ENCODE measurements at regions not wholly inside any gene's neighbourhood (a gene's known extent, or its start where the extent isn't known, plus 50 kb on each side); places are given as distances from the start of the nearest gene placed in this dataset.

DNA sequence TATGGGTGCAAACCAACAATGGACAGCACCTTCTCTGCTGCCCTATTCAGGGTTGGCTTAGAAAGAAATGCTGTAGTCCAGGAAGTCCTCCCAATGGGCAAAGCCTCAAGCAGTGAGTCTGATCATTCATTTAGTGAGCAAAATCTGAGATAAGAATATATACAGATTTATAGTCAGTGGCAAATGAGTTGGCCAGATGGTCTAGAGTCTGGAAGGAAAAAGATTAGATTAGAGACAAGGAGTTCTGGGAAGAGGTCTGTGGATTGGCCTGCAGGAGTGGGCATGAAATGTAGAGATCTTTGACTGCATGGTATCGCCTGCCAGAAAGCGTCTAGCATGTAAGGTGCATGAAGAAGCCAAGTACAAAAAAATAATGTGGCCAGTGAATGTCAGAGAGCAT lies 201.9 kb upstream of the PTER start:
- Histone ChIP-seq H3K27ac (ENCODE audit: insufficient read depth, low read depth, low read length) (no peak overlapping the region), H3K9me1 (replicated peaks; ENCODE audit: control insufficient read depth, extremely low read depth, insufficient read depth, low read length) (no peaks in the 10 kb centered on the region), H3K4me3 (replicated peaks in 1 of 3; ENCODE audit: insufficient read depth in 1 of 3, low read depth in 1 of 3, low read length in 3 of 3) (no peak overlapping the region), H3K79me2 (ENCODE audit: control insufficient read depth, insufficient read depth, low read length) (no peaks in the 10 kb centered on the region), H3K9me3 (replicated peaks; ENCODE audit: control insufficient read depth, insufficient read depth, low read length) (no peaks in the 10 kb centered on the region), H3K4me1 (ENCODE audit: control insufficient read depth, extremely low read depth, insufficient read depth, low read length) (no peaks in the 10 kb centered on the region), H4K20me1 (replicated peaks; ENCODE audit: control insufficient read depth, extremely low read depth, insufficient read depth, low read length) (no peaks in the 10 kb centered on the region), H3K9ac (replicated peaks; ENCODE audit: extremely low read depth, insufficient read depth, low read length) (no peak overlapping the region), H3K4me2 (ENCODE audit: insufficient read depth, low read length) (no peak overlapping the region), H3K27me3 (ENCODE audit: control insufficient read depth in 2 of 2, insufficient read depth in 2 of 2, low read length in 2 of 2) (no peaks in the 10 kb centered on the region), H2AFZ (ENCODE audit: low read depth, low read length) (no peak overlapping the region), H3K36me3 (ENCODE audit: control insufficient read depth in 2 of 2, extremely low read depth in 1 of 2, insufficient read depth in 2 of 2, low read length in 2 of 2) (no peaks in the 10 kb centered on the region)
- TF ChIP-seq GATA2 (IDR thresholded peaks at IDR 0.05; ENCODE audit: insufficient read depth, insufficient read length, low read depth, low read length) (no peak), CTCF (IDR thresholded peaks at IDR 0.05; ENCODE audit: extremely low read depth in 1 of 2, insufficient read depth in 1 of 2, low read depth in 1 of 2, low read length in 2 of 2) (no peak), JUN (IDR thresholded peaks at IDR 0.05; ENCODE audit: borderline replicate concordance, insufficient read depth, insufficient read length, low read depth) (no peak), MYC (IDR thresholded peaks at IDR 0.05; ENCODE audit: low read depth, low read length) (no peak), FOS (IDR thresholded peaks at IDR 0.05; ENCODE audit: borderline replicate concordance, insufficient read depth, low read length) (no peak)
- TF ChIP-seq, protein P1, sequence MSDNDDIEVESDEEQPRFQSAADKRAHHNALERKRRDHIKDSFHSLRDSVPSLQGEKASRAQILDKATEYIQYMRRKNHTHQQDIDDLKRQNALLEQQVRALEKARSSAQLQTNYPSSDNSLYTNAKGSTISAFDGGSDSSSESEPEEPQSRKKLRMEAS (IDR thresholded peaks at IDR 0.05; ENCODE audit: insufficient read depth, insufficient read length), result no peak
- no TSS peak for BruUV-seq (replicated peaks)
- no peak for FAIRE-seq
- dilution Hi-C loops (cut with MboI; ENCODE audit: extremely low pct_ligation_motif_present, low sequenced_read_pairs) (no loop called here), intact Hi-C loops (cut with micrococcal nuclease) (no loop called here)
- DNase-seq (ENCODE audit: low read depth, low spot score), result no peak
- ChIA-PET POLR2A (no interaction called here), CTCF (no interaction called here)

DNA sequence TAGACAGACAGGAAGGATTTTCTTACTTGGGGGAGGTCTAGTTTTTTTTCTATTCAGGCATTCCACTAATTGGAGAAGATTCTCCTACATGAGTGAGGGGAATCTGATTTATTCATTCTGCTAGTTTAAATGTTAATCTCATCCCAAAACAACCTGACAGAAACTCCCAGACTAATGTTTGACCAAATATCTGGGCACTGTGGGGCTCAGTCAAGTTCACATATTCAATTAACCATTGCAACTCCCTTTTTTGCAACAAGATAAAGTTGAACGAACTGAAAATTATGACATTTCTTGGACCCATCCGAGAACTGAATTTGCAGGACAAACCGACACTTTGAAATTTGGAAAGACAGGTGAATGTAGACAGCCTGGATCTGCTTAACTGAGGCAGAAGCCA lies 194.4 kb upstream of the PTER start:
- intact Hi-C loops (cut with micrococcal nuclease), result no loop called here
- Histone ChIP-seq H3K4me2 (ENCODE audit: insufficient read depth, low read length) (no peak overlapping the region), H3K4me1 (ENCODE audit: control insufficient read depth, extremely low read depth, insufficient read depth, low read length) (no peaks in the 10 kb centered on the region), H3K9ac (replicated peaks; ENCODE audit: extremely low read depth, insufficient read depth, low read length) (no peak overlapping the region), H3K9me3 (replicated peaks; ENCODE audit: control insufficient read depth, insufficient read depth, low read length) (no peaks in the 10 kb centered on the region), H4K20me1 (replicated peaks; ENCODE audit: control insufficient read depth, extremely low read depth, insufficient read depth, low read length) (no peaks in the 10 kb centered on the region), H3K4me3 (replicated peaks in 1 of 3; ENCODE audit: insufficient read depth in 1 of 3, low read depth in 1 of 3, low read length in 3 of 3) (no peak overlapping the region), H3K27me3 (ENCODE audit: control insufficient read depth in 2 of 2, insufficient read depth in 2 of 2, low read length in 2 of 2) (no peaks in the 10 kb centered on the region), H3K9me1 (replicated peaks; ENCODE audit: control insufficient read depth, extremely low read depth, insufficient read depth, low read length) (no peaks in the 10 kb centered on the region), H3K27ac (ENCODE audit: insufficient read depth, low read depth, low read length) (no peak overlapping the region), H2AFZ (ENCODE audit: low read depth, low read length) (no peak overlapping the region), H3K36me3 (ENCODE audit: control insufficient read depth in 2 of 2, extremely low read depth in 1 of 2, insufficient read depth in 2 of 2, low read length in 2 of 2) (no peaks in the 10 kb centered on the region), H3K79me2 (ENCODE audit: control insufficient read depth, insufficient read depth, low read length) (no peaks in the 10 kb centered on the region)
- dilution Hi-C loops (cut with MboI; ENCODE audit: extremely low pct_ligation_motif_present, low sequenced_read_pairs), result no loop called here
- ChIA-PET POLR2A (no interaction called here), CTCF (no interaction called here)
- no TSS peak for BruUV-seq (replicated peaks)
- TF ChIP-seq POLR2A (IDR thresholded peaks at IDR 0.05; ENCODE audit: low read depth, low read length) (no peak), JUN (IDR thresholded peaks at IDR 0.05; ENCODE audit: borderline replicate concordance, insufficient read depth, insufficient read length, low read depth) (no peak), CTCF (IDR thresholded peaks at IDR 0.05; ENCODE audit: extremely low read depth in 1 of 2, insufficient read depth in 1 of 2, low read depth in 1 of 2, low read length in 2 of 2) (no peak), MYC (IDR thresholded peaks at IDR 0.05; ENCODE audit: low read depth, low read length) (no peak), POLR2AphosphoS5 (IDR thresholded peaks at IDR 0.05; ENCODE audit: insufficient read depth, low read depth, low read length) (no peak), EZH2 (IDR thresholded peaks at IDR 0.05; ENCODE audit: borderline replicate concordance, low read depth, low read length, severe bottlenecking) (no peak), GATA2 (IDR thresholded peaks at IDR 0.05; ENCODE audit: insufficient read depth, insufficient read length, low read depth, low read length) (no peak), FOS (IDR thresholded peaks at IDR 0.05; ENCODE audit: borderline replicate concordance, insufficient read depth, low read length) (no peak)
- TF ChIP-seq, protein P1 (IDR thresholded peaks at IDR 0.05; ENCODE audit: insufficient read depth, insufficient read length), result no peak
- no peak for FAIRE-seq
- no peak for DNase-seq (ENCODE audit: low read depth, low spot score)

All from endothelial cell of umbilical vein (primary cell).